Liver (tissue), 8 donors: ENCODE measurements at regions not wholly inside any gene's neighbourhood (a gene's known extent, or its start where the extent isn't known, plus 50 kb on each side); places are given as distances from the start of the nearest gene placed in this dataset.

Source experiments
- DNase-seq: peaks from one replicate; pipeline ENCODE4 v3.0.0-alpha.2; 2017; ENCODE audit warnings: low spot score
- H3K27ac ChIP-seq, 2 donors: one replicate each; pipeline ENCODE4 v1.7.0; 2013; ENCODE audit warnings: inconsistent platforms in 2 of 2, low read length in 2 of 2, control low read depth in 1 of 2, low read depth in 1 of 2, mild to moderate bottlenecking in 1 of 2
- H3K27me3 ChIP-seq, 4 donors: one replicate each; pipeline versions ENCODE4 v1.6.1 to v1.7.0; 2013; ENCODE audit warnings: low read length in 3 of 4, inconsistent platforms in 1 of 4, mild to moderate bottlenecking in 1 of 4, moderate library complexity in 1 of 4; ENCODE audit not compliant: control insufficient read depth in 4 of 4, insufficient read depth in 4 of 4
- H3K36me3 ChIP-seq, 4 donors: one replicate each; pipeline versions ENCODE4 v1.6.1 to v1.7.0; 2013; ENCODE audit warnings: low read length in 3 of 4, mild to moderate bottlenecking in 3 of 4, low read depth in 1 of 4, moderate library complexity in 1 of 4; ENCODE audit not compliant: control insufficient read depth in 4 of 4, insufficient read depth in 3 of 4
- H3K4me1 ChIP-seq, 4 donors: one replicate each; pipeline versions ENCODE4 v1.6.1 to v1.7.0; 2013; ENCODE audit warnings: low read length in 3 of 4, mild to moderate bottlenecking in 3 of 4, moderate library complexity in 1 of 4; ENCODE audit not compliant: control insufficient read depth in 4 of 4, insufficient read depth in 4 of 4
- H3K4me3 ChIP-seq, 3 donors: one replicate each; pipeline versions ENCODE4 v1.6.1 to v1.7.0; 2013; ENCODE audit warnings: low read length in 3 of 3, control low read depth in 1 of 3, low read depth in 1 of 3, mild to moderate bottlenecking in 1 of 3
- H3K9ac ChIP-seq, 2 donors: one replicate each; pipeline ENCODE4 v1.7.0; 2013; ENCODE audit warnings: low read length in 2 of 2, mild to moderate bottlenecking in 2 of 2, moderate library complexity in 2 of 2, control low read depth in 1 of 2, low read depth in 1 of 2
- H3K9me3 ChIP-seq, 4 donors: one replicate each; pipeline versions ENCODE4 v1.6.1 to v1.7.0; 2013; ENCODE audit warnings: low read length in 3 of 4; ENCODE audit not compliant: control insufficient read depth in 4 of 4
- ATF3 ChIP-seq: IDR thresholded peaks from 2 replicates; pipeline ENCODE4 v1.6.1; 2016; ENCODE audit warnings: antibody characterized with exemption
- EGR1 ChIP-seq, 2 donors: IDR thresholded peaks; 2 replicates each; pipeline ENCODE4 v1.6.1; 2016 to 2018; ENCODE audit warnings: antibody characterized with exemption in 2 of 2, low read depth in 2 of 2
- FOXA1 ChIP-seq: IDR thresholded peaks from 2 replicates; pipeline ENCODE4 v1.6.1; 2016; ENCODE audit warnings: antibody characterized with exemption
- FOXA2 ChIP-seq: IDR thresholded peaks from 2 replicates; pipeline ENCODE4 v1.6.1; 2016; ENCODE audit warnings: antibody characterized with exemption
- GABPA ChIP-seq, 2 donors: IDR thresholded peaks in 1 of 2; conservative IDR thresholded peaks in 1 of 2; 2 replicates each; pipeline ENCODE4 v1.6.1; 2016; ENCODE audit warnings: antibody characterized with exemption in 2 of 2, mild to moderate bottlenecking in 1 of 2, moderate library complexity in 1 of 2
- HNF4G ChIP-seq: IDR thresholded peaks from 2 replicates; pipeline ENCODE4 v1.6.1; 2016; ENCODE audit warnings: antibody characterized with exemption
- MAX ChIP-seq: IDR thresholded peaks from 2 replicates; pipeline ENCODE4 v1.6.1; 2016; ENCODE audit warnings: antibody characterized with exemption
- NR2F2 ChIP-seq: IDR thresholded peaks from 2 replicates; pipeline ENCODE4 v1.6.1; 2016; ENCODE audit warnings: antibody characterized with exemption
- RAD21 ChIP-seq, 2 donors: IDR thresholded peaks; 2 replicates each; pipeline ENCODE4 v1.6.1; 2016; ENCODE audit warnings: antibody characterized with exemption in 2 of 2, mild to moderate bottlenecking in 2 of 2
- REST ChIP-seq: IDR thresholded peaks from 2 replicates; pipeline ENCODE4 v1.6.1; 2016; ENCODE audit warnings: antibody characterized with exemption, mild to moderate bottlenecking
- SP1 ChIP-seq: IDR thresholded peaks from 2 replicates; pipeline ENCODE4 v1.6.1; 2018; ENCODE audit warnings: antibody characterized with exemption, mild to moderate bottlenecking
- TAF1 ChIP-seq: conservative IDR thresholded peaks from 2 replicates; pipeline ENCODE4 v1.6.1; 2016; ENCODE audit warnings: antibody characterized with exemption, mild to moderate bottlenecking
- YY1 ChIP-seq: IDR thresholded peaks from 2 replicates; pipeline ENCODE4 v1.6.1; 2016; ENCODE audit warnings: antibody characterized with exemption, mild to moderate bottlenecking
- WGBS: extraction: QIAGEN DNeasy Blood & Tissue Kit; methylation state at CpG from one replicate; pipeline ENCODE4 v1.1.7; 2013; 5-methylcytosine and 5-hydroxymethylcytosine counted together
- TF ChIP-seq, protein P1 (sequence below): fragments of 150-350 bp; IDR thresholded peaks from 2 replicates; pipeline ENCODE4 v1.5.1; 2017; ENCODE audit warnings: improper control_type of control experiment, low read depth, low read length; ENCODE audit not compliant: missing input control
- donor health status: healthy.
- donor health status: healthy.
- donor health status: healthy.
- donor health status: healthy.
- donor health status: healthy.

GRCh38 chr3:39590806-39591205, 123.3 kb downstream of the MOBP start:
- Histone ChIP-seq H3K27ac (no peak overlapping the region), H3K4me3 (no peak overlapping the region), H3K9ac (no peak overlapping the region), H3K4me1 (no peaks in the 10 kb centered on the region), H3K27me3 (no peaks in the 10 kb centered on the region), H3K9me3 (no peaks in the 10 kb centered on the region), H3K36me3 (no peaks in the 10 kb centered on the region)
- WGBS, result 89% methylated on average over 3 of the region's 3 CpGs
- TF ChIP-seq ATF3, result no peak
- TF ChIP-seq FOXA2, result no peak
- TF ChIP-seq YY1, result no peak
- TF ChIP-seq REST, result no peak
- TF ChIP-seq SP1, result no peak
- TF ChIP-seq, protein P1, sequence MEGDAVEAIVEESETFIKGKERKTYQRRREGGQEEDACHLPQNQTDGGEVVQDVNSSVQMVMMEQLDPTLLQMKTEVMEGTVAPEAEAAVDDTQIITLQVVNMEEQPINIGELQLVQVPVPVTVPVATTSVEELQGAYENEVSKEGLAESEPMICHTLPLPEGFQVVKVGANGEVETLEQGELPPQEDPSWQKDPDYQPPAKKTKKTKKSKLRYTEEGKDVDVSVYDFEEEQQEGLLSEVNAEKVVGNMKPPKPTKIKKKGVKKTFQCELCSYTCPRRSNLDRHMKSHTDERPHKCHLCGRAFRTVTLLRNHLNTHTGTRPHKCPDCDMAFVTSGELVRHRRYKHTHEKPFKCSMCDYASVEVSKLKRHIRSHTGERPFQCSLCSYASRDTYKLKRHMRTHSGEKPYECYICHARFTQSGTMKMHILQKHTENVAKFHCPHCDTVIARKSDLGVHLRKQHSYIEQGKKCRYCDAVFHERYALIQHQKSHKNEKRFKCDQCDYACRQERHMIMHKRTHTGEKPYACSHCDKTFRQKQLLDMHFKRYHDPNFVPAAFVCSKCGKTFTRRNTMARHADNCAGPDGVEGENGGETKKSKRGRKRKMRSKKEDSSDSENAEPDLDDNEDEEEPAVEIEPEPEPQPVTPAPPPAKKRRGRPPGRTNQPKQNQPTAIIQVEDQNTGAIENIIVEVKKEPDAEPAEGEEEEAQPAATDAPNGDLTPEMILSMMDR, result no peak
- TF ChIP-seq RAD21 (IDR thresholded peaks at IDR 0.05), result no peak
- no peak for TF ChIP-seq TAF1
- TF ChIP-seq EGR1 (IDR thresholded peaks at IDR 0.05; ENCODE audit: low read depth in 2 of 2), result no peak
- no peak for TF ChIP-seq NR2F2
- no peak for TF ChIP-seq HNF4G
- TF ChIP-seq GABPA (IDR thresholded peaks at IDR 0.05 in 1 of 2, conservative IDR thresholded peaks at IDR 0.05 in 1 of 2), result no peak
- TF ChIP-seq MAX, result no peak
- no peak for DNase-seq

DNA sequence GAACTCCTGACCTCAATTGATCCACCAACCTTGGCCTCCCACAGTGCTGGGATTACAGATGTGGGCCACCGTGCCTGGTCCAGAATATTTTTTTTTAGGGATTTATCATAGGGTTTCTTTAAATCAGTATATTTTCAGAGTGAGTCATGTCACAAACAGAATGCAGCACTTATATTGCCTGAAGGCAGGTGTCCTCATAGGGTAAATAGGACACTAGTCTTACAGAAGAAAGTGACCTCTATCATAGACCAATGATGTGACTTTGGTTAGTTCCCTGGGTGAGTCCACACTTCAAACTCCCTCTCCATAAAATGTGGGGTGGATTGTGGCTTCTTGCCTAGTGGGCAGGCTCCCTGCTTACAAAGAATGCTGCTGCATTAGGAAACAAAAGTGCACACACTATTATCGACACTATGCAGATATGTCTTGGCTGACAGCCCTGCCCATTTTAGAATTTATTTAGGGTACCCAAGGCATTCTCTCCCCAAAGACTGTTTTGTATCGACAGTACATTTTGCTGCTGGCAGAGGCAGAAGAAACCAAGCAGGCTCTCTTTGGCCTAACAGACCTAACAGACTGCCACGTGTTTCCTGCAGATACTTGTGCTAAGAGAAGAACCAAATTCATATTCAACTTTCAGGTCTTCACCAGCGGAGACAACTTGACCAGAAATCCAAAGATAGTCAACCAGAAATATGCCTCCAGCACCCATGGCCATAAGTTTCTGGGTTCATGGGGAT, 125.0 kb downstream of the MOBP start:
- DNase-seq, result no peak
- Histone ChIP-seq H3K4me1 (no peaks in the 10 kb centered on the region), H3K27ac (no peak overlapping the region), H3K27me3 (peaks cover 0 to 2% (median 0%) of the 10 kb centered on the region in 4 donors), H3K9ac (no peak overlapping the region), H3K9me3 (no peaks in the 10 kb centered on the region), H3K36me3 (no peaks in the 10 kb centered on the region), H3K4me3 (no peak overlapping the region)
- 72% methylated on average over 5 of the region's 5 CpGs for whole genome bisulfite sequencing
- TF ChIP-seq FOXA1, result no peak
- TF ChIP-seq EGR1 (IDR thresholded peaks at IDR 0.05; ENCODE audit: low read depth in 2 of 2), result no peak
